ENCODE measurements at regions not wholly inside any gene's neighbourhood (a gene's known extent, or its start where the extent isn't known, plus 50 kb on each side); places are given as distances from the start of the nearest gene placed in this dataset.
"Not testable (repeated sequence)": the region's sequence is repeated elsewhere in the genome, so short reads cannot be mapped to it uniquely, and the experiment has no call there.

GRCh38 chr4:52157071-52157470 lies 106.0 kb downstream of the SPATA18 start:
- DNase-seq; H3K36me3 ChIP-seq; H3K4me3 ChIP-seq; H3K27me3 ChIP-seq; H3K4me1 ChIP-seq; H3K9me3 ChIP-seq; H3K27ac ChIP-seq; intact Hi-C loops (cut with DNase I; ENCODE audit: low total_unique reads): not testable (repeated sequence)

GRCh38 chr4:52157641-52158316 lies 106.7 kb downstream of the SPATA18 start:
- DNase-seq = peak in 1 of 2 donors; percentile 19
- H3K27me3 ChIP-seq = no peaks in the 10 kb centered on the region
- no peak overlapping the region for H3K27ac ChIP-seq
- intact Hi-C loops (cut with DNase I; ENCODE audit: low total_unique reads) = no loop called here
- no peak for TF ChIP-seq CTCF (IDR thresholded peaks at IDR 0.05)
- H3K36me3 ChIP-seq = no peaks in the 10 kb centered on the region
- no peaks in the 10 kb centered on the region for H3K4me1 ChIP-seq
- no peak overlapping the region for H3K4me3 ChIP-seq
- no peaks in the 10 kb centered on the region for H3K9me3 ChIP-seq

GRCh38 chr4:52160859-52161258 lies 109.8 kb downstream of the SPATA18 start:
- no peaks in the 10 kb centered on the region for H3K27me3 ChIP-seq
- H3K36me3 ChIP-seq = no peaks in the 10 kb centered on the region
- H3K9me3 ChIP-seq = no peaks in the 10 kb centered on the region
- TF ChIP-seq CTCF (IDR thresholded peaks at IDR 0.05) = no peak
- H3K4me3 ChIP-seq = no peak overlapping the region
- no peak for DNase-seq
- no peaks in the 10 kb centered on the region for H3K4me1 ChIP-seq
- H3K27ac ChIP-seq = no peak overlapping the region
- intact Hi-C loops (cut with DNase I; ENCODE audit: low total_unique reads) = no loop called here

GRCh38 chr4:52164116-52164515 lies 113.0 kb downstream of the SPATA18 start:
- H3K9me3 ChIP-seq = no peaks in the 10 kb centered on the region
- no peak for TF ChIP-seq CTCF (IDR thresholded peaks at IDR 0.05)
- intact Hi-C loops (cut with DNase I; ENCODE audit: low total_unique reads) = no loop called here
- H3K36me3 ChIP-seq = no peaks in the 10 kb centered on the region
- no peak overlapping the region for H3K4me3 ChIP-seq
- DNase-seq = no peak
- no peaks in the 10 kb centered on the region for H3K4me1 ChIP-seq
- H3K27me3 ChIP-seq = no peaks in the 10 kb centered on the region
- no peak overlapping the region for H3K27ac ChIP-seq

GRCh38 chr4:52172166-52172565 lies 121.1 kb downstream of the SPATA18 start:
- peaks cover 0 to 17% (median 7%) of the 10 kb centered on the region in 4 donors for H3K4me1 ChIP-seq
- H3K36me3 ChIP-seq = no peaks in the 10 kb centered on the region
- TF ChIP-seq CTCF (IDR thresholded peaks at IDR 0.05) = no peak
- no peaks in the 10 kb centered on the region for H3K27me3 ChIP-seq
- intact Hi-C loops (cut with DNase I; ENCODE audit: low total_unique reads) = no loop called here
- no peak for DNase-seq
- H3K4me3 ChIP-seq = no peak overlapping the region
- H3K9me3 ChIP-seq = no peaks in the 10 kb centered on the region
- no peak overlapping the region for H3K27ac ChIP-seq

- H3K27me3 ChIP-seq = no peaks in the 10 kb centered on the region
- H3K9me3 ChIP-seq = peaks cover 0 to 9% (median 3%) of the 10 kb centered on the region in 3 donors
- intact Hi-C loops (cut with DNase I; ENCODE audit: low total_unique reads) = no loop called here
- peak overlapping the region in 1 of 2 donors; percentile 17 for H3K27ac ChIP-seq
- H3K4me3 ChIP-seq = no peak overlapping the region
- H3K4me1 ChIP-seq = peaks cover 0 to 17% (median 7%) of the 10 kb centered on the region in 4 donors
- H3K36me3 ChIP-seq = no peaks in the 10 kb centered on the region
- peak; percentile 37 to 71 for DNase-seq
- no peak for TF ChIP-seq CTCF (IDR thresholded peaks at IDR 0.05)
Observed at GRCh38 chr4:52173470-52174045, 122.5 kb downstream of the SPATA18 start.
